ENCODE measurements at regions not wholly inside any gene's neighbourhood (a gene's known extent, or its start where the extent isn't known, plus 50 kb on each side); places are given as distances from the start of the nearest gene placed in this dataset.

DNA sequence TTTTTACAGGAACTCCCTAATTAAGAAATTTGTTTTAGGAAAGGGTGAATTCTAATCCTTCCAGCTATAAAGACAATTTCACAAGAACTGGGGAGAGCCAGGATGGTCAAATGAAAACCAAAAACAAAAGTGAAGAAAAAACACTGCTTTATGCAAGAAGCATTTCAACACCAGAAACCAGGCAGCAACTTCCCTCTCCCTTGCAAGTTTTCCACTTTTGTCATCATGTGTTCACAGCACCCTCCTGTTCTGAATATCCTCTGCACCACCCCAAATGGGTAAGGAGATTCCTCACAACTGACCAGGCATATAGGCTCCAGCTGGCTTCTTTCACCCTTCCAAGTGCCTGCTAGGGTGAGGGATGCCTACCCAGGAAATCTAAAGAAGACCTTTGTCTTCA is 328.1 kb downstream of the TBC1D4 start:
- TF ChIP-seq, protein P1, sequence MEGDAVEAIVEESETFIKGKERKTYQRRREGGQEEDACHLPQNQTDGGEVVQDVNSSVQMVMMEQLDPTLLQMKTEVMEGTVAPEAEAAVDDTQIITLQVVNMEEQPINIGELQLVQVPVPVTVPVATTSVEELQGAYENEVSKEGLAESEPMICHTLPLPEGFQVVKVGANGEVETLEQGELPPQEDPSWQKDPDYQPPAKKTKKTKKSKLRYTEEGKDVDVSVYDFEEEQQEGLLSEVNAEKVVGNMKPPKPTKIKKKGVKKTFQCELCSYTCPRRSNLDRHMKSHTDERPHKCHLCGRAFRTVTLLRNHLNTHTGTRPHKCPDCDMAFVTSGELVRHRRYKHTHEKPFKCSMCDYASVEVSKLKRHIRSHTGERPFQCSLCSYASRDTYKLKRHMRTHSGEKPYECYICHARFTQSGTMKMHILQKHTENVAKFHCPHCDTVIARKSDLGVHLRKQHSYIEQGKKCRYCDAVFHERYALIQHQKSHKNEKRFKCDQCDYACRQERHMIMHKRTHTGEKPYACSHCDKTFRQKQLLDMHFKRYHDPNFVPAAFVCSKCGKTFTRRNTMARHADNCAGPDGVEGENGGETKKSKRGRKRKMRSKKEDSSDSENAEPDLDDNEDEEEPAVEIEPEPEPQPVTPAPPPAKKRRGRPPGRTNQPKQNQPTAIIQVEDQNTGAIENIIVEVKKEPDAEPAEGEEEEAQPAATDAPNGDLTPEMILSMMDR (conservative IDR thresholded peaks at IDR 0.05 in 1 of 2, IDR thresholded peaks at IDR 0.05 in 1 of 2; ENCODE audit: low read depth in 1 of 2, low read length in 2 of 2) = no peak
- TF ChIP-seq EZH2 (IDR thresholded peaks at IDR 0.05; ENCODE audit: low read length, missing control alignments) = no peak

Data from fibroblast of lung (primary cell).